ENCODE measurements at regions not wholly inside any gene's neighbourhood (a gene's known extent, or its start where the extent isn't known, plus 50 kb on each side); places are given as distances from the start of the nearest gene placed in this dataset.
"Not testable (repeated sequence)": the region's sequence is repeated elsewhere in the genome, so short reads cannot be mapped to it uniquely, and the experiment has no call there.

- TF ChIP-seq CTCF (IDR thresholded peaks at IDR 0.05); EZH2 (IDR thresholded peaks at IDR 0.05; ENCODE audit: borderline replicate concordance, insufficient read depth, low read depth, low read length, poor library complexity, severe bottlenecking): not testable (repeated sequence)
Measured at GRCh38 chr14:105669646-105670045, 143.3 kb downstream of the TMEM121 start.
